Liver (tissue), 8 donors: ENCODE measurements at regions not wholly inside any gene's neighbourhood (a gene's known extent, or its start where the extent isn't known, plus 50 kb on each side); places are given as distances from the start of the nearest gene placed in this dataset.

Experiments
- DNase-seq: peaks from one replicate; pipeline ENCODE4 v3.0.0-alpha.2; 2017; ENCODE audit warnings: low spot score
- H3K27ac ChIP-seq, 2 donors: one replicate each; pipeline ENCODE4 v1.7.0; 2013; ENCODE audit warnings: inconsistent platforms in 2 of 2, low read length in 2 of 2, control low read depth in 1 of 2, low read depth in 1 of 2, mild to moderate bottlenecking in 1 of 2
- H3K27me3 ChIP-seq, 4 donors: one replicate each; pipeline versions ENCODE4 v1.6.1 to v1.7.0; 2013; ENCODE audit warnings: low read length in 3 of 4, inconsistent platforms in 1 of 4, mild to moderate bottlenecking in 1 of 4, moderate library complexity in 1 of 4; ENCODE audit not compliant: control insufficient read depth in 4 of 4, insufficient read depth in 4 of 4
- H3K36me3 ChIP-seq, 4 donors: one replicate each; pipeline versions ENCODE4 v1.6.1 to v1.7.0; 2013; ENCODE audit warnings: low read length in 3 of 4, mild to moderate bottlenecking in 3 of 4, low read depth in 1 of 4, moderate library complexity in 1 of 4; ENCODE audit not compliant: control insufficient read depth in 4 of 4, insufficient read depth in 3 of 4
- H3K4me1 ChIP-seq, 4 donors: one replicate each; pipeline versions ENCODE4 v1.6.1 to v1.7.0; 2013; ENCODE audit warnings: low read length in 3 of 4, mild to moderate bottlenecking in 3 of 4, moderate library complexity in 1 of 4; ENCODE audit not compliant: control insufficient read depth in 4 of 4, insufficient read depth in 4 of 4
- H3K4me3 ChIP-seq, 3 donors: one replicate each; pipeline versions ENCODE4 v1.6.1 to v1.7.0; 2013; ENCODE audit warnings: low read length in 3 of 3, control low read depth in 1 of 3, low read depth in 1 of 3, mild to moderate bottlenecking in 1 of 3
- H3K9ac ChIP-seq, 2 donors: one replicate each; pipeline ENCODE4 v1.7.0; 2013; ENCODE audit warnings: low read length in 2 of 2, mild to moderate bottlenecking in 2 of 2, moderate library complexity in 2 of 2, control low read depth in 1 of 2, low read depth in 1 of 2
- H3K9me3 ChIP-seq, 4 donors: one replicate each; pipeline versions ENCODE4 v1.6.1 to v1.7.0; 2013; ENCODE audit warnings: low read length in 3 of 4; ENCODE audit not compliant: control insufficient read depth in 4 of 4
- ATF3 ChIP-seq: IDR thresholded peaks from 2 replicates; pipeline ENCODE4 v1.6.1; 2016; ENCODE audit warnings: antibody characterized with exemption
- CTCF ChIP-seq: fragments of 150-350 bp; IDR thresholded peaks from 2 replicates; pipeline ENCODE4 v1.5.1; 2017; ENCODE audit warnings: improper control_type of control experiment, low read depth, low read length; ENCODE audit not compliant: missing input control
- EGR1 ChIP-seq, 2 donors: IDR thresholded peaks; 2 replicates each; pipeline ENCODE4 v1.6.1; 2016 to 2018; ENCODE audit warnings: antibody characterized with exemption in 2 of 2, low read depth in 2 of 2
- FOXA2 ChIP-seq: IDR thresholded peaks from 2 replicates; pipeline ENCODE4 v1.6.1; 2016; ENCODE audit warnings: antibody characterized with exemption
- GABPA ChIP-seq, 2 donors: IDR thresholded peaks in 1 of 2; conservative IDR thresholded peaks in 1 of 2; 2 replicates each; pipeline ENCODE4 v1.6.1; 2016; ENCODE audit warnings: antibody characterized with exemption in 2 of 2, mild to moderate bottlenecking in 1 of 2, moderate library complexity in 1 of 2
- HNF4G ChIP-seq: IDR thresholded peaks from 2 replicates; pipeline ENCODE4 v1.6.1; 2016; ENCODE audit warnings: antibody characterized with exemption
- JUND ChIP-seq, 2 donors: IDR thresholded peaks; 2 replicates each; pipeline ENCODE4 v1.6.1; 2016; ENCODE audit warnings: antibody characterized with exemption in 2 of 2
- NR2F2 ChIP-seq: IDR thresholded peaks from 2 replicates; pipeline ENCODE4 v1.6.1; 2016; ENCODE audit warnings: antibody characterized with exemption
- RXRA ChIP-seq, 2 donors: IDR thresholded peaks; 2 replicates each; pipeline ENCODE4 v1.6.1; 2017 to 2018; ENCODE audit warnings: antibody characterized with exemption in 2 of 2, mild to moderate bottlenecking in 1 of 2
- SP1 ChIP-seq: IDR thresholded peaks from 2 replicates; pipeline ENCODE4 v1.6.1; 2018; ENCODE audit warnings: antibody characterized with exemption, mild to moderate bottlenecking
- TAF1 ChIP-seq: conservative IDR thresholded peaks from 2 replicates; pipeline ENCODE4 v1.6.1; 2016; ENCODE audit warnings: antibody characterized with exemption, mild to moderate bottlenecking
- YY1 ChIP-seq: IDR thresholded peaks from 2 replicates; pipeline ENCODE4 v1.6.1; 2016; ENCODE audit warnings: antibody characterized with exemption, mild to moderate bottlenecking
- WGBS: extraction: QIAGEN DNeasy Blood & Tissue Kit; methylation state at CpG from one replicate; pipeline ENCODE4 v1.1.7; 2013; 5-methylcytosine and 5-hydroxymethylcytosine counted together
- TF ChIP-seq, protein P1 (sequence below): IDR thresholded peaks from 2 replicates; pipeline ENCODE4 v1.6.1; 2016; ENCODE audit warnings: antibody characterized with exemption, mild to moderate bottlenecking
- TF ChIP-seq, protein P2 (sequence below): IDR thresholded peaks from 2 replicates; pipeline ENCODE4 v1.6.1; 2016; ENCODE audit warnings: antibody characterized with exemption
- donor health status: healthy.
- donor health status: healthy.
- donor health status: healthy.
- donor health status: healthy.
- donor health status: healthy.

GRCh38 chr5:38756068-38756467, 89.7 kb upstream of the OSMR start:
- no peaks in the 10 kb centered on the region for H3K36me3 ChIP-seq
- H3K27me3 ChIP-seq = no peaks in the 10 kb centered on the region
- H3K9me3 ChIP-seq = no peaks in the 10 kb centered on the region
- H3K9ac ChIP-seq = no peak overlapping the region
- H3K4me3 ChIP-seq = no peak overlapping the region
- DNase-seq = no peak
- no peaks in the 10 kb centered on the region for H3K4me1 ChIP-seq
- WGBS = 83% methylated on average over 3 of the region's 3 CpGs
- TF ChIP-seq YY1 (no peak), RXRA (IDR thresholded peaks at IDR 0.05) (no peak), SP1 (no peak), FOXA2 (no peak)
- TF ChIP-seq, protein P1, sequence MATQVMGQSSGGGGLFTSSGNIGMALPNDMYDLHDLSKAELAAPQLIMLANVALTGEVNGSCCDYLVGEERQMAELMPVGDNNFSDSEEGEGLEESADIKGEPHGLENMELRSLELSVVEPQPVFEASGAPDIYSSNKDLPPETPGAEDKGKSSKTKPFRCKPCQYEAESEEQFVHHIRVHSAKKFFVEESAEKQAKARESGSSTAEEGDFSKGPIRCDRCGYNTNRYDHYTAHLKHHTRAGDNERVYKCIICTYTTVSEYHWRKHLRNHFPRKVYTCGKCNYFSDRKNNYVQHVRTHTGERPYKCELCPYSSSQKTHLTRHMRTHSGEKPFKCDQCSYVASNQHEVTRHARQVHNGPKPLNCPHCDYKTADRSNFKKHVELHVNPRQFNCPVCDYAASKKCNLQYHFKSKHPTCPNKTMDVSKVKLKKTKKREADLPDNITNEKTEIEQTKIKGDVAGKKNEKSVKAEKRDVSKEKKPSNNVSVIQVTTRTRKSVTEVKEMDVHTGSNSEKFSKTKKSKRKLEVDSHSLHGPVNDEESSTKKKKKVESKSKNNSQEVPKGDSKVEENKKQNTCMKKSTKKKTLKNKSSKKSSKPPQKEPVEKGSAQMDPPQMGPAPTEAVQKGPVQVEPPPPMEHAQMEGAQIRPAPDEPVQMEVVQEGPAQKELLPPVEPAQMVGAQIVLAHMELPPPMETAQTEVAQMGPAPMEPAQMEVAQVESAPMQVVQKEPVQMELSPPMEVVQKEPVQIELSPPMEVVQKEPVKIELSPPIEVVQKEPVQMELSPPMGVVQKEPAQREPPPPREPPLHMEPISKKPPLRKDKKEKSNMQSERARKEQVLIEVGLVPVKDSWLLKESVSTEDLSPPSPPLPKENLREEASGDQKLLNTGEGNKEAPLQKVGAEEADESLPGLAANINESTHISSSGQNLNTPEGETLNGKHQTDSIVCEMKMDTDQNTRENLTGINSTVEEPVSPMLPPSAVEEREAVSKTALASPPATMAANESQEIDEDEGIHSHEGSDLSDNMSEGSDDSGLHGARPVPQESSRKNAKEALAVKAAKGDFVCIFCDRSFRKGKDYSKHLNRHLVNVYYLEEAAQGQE = no peak
- no peak overlapping the region for H3K27ac ChIP-seq

GRCh38 chr5:38757451-38758245, 88.2 kb upstream of the OSMR start:
- no peak for TF ChIP-seq NR2F2
- TF ChIP-seq TAF1 = no peak
- no peak for TF ChIP-seq RXRA (IDR thresholded peaks at IDR 0.05)
- TF ChIP-seq JUND (IDR thresholded peaks at IDR 0.05) = no peak
- TF ChIP-seq HNF4G = no peak
- TF ChIP-seq FOXA2 = no peak
- TF ChIP-seq, protein P2, sequence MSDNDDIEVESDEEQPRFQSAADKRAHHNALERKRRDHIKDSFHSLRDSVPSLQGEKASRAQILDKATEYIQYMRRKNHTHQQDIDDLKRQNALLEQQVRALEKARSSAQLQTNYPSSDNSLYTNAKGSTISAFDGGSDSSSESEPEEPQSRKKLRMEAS = no peak
- no peak for TF ChIP-seq EGR1 (IDR thresholded peaks at IDR 0.05; ENCODE audit: low read depth in 2 of 2)
- no peak for TF ChIP-seq GABPA (IDR thresholded peaks at IDR 0.05 in 1 of 2, conservative IDR thresholded peaks at IDR 0.05 in 1 of 2)
- no peak for TF ChIP-seq ATF3
- TF ChIP-seq SP1 = no peak
- TF ChIP-seq, protein P1 = no peak
- no peak for TF ChIP-seq CTCF
- Histone ChIP-seq H3K4me3 (no peak overlapping the region), H3K9me3 (no peaks in the 10 kb centered on the region), H3K9ac (no peak overlapping the region), H3K36me3 (no peaks in the 10 kb centered on the region), H3K27me3 (no peaks in the 10 kb centered on the region), H3K27ac (no peak overlapping the region), H3K4me1 (no peaks in the 10 kb centered on the region)
- DNase-seq = no peak
- 84% methylated on average over 3 of the region's 3 CpGs for WGBS
